CD14-positive monocyte (primary cell): ENCODE measurements at regions not wholly inside any gene's neighbourhood (a gene's known extent, or its start where the extent isn't known, plus 50 kb on each side); places are given as distances from the start of the nearest gene placed in this dataset.

Experiments
- DNase-seq, 3 donors: peaks; one replicate each; pipeline ENCODE4 v3.0.0-alpha.2; 2011 to 2022
- H2AFZ ChIP-seq: 2 replicates; pipeline ENCODE4 v1.6.0; 2012; ENCODE audit warnings: mild to moderate bottlenecking, low read depth, low read length, inconsistent platforms; ENCODE audit not compliant: insufficient read depth, poor library complexity, severe bottlenecking
- H3K27ac ChIP-seq, 2 donors: 1 replicate in 1 of 2; 2 replicates in 1 of 2; pipeline ENCODE4 v1.5.1; 2012 to 2013; ENCODE audit warnings: low read length in 2 of 2, control low read depth in 1 of 2, inconsistent platforms in 1 of 2, low read depth in 1 of 2, mild to moderate bottlenecking in 1 of 2
- H3K27me3 ChIP-seq, 2 donors: one replicate each; pipeline versions ENCODE4 v1.6.0 to v1.6.1; 2011 to 2013; ENCODE audit warnings: low read length in 2 of 2; ENCODE audit not compliant: control insufficient read depth in 2 of 2, insufficient read depth in 2 of 2
- H3K36me3 ChIP-seq, 2 donors: replicated peaks in 1 of 2; 1 replicate in 1 of 2; 2 replicates in 1 of 2; pipeline versions ENCODE4 v1.5.1 to v1.6.1; 2012 to 2013; ENCODE audit warnings: low read length in 2 of 2, control low read depth in 1 of 2, inconsistent platforms in 1 of 2, mild to moderate bottlenecking in 1 of 2; ENCODE audit not compliant: insufficient read depth in 2 of 2, control insufficient read depth in 1 of 2
- H3K4me1 ChIP-seq, 2 donors: 1 replicate in 1 of 2; 2 replicates in 1 of 2; pipeline versions ENCODE4 v1.5.1 to v1.6.1; 2012 to 2013; ENCODE audit warnings: low read length in 2 of 2, control low read depth in 1 of 2, inconsistent platforms in 1 of 2, mild to moderate bottlenecking in 1 of 2, moderate library complexity in 1 of 2; ENCODE audit not compliant: insufficient read depth in 2 of 2, control insufficient read depth in 1 of 2
- H3K4me2 ChIP-seq: replicated peaks from 2 replicates; pipeline ENCODE3; 2012; ENCODE audit warnings: low read length, moderate library complexity, mild to moderate bottlenecking; ENCODE audit not compliant: poor library complexity, severe bottlenecking; ENCODE audit errors: extremely low read depth
- H3K4me3 ChIP-seq, 3 experiments: fragments of 200-600 bp in 1 of 3; sonication (generic) in 1 of 3; replicated peaks in 1 of 3; 1 replicate in 2 of 3; 2 replicates in 1 of 3; pipeline ENCODE4 v1.5.1; 2011 to 2013; ENCODE audit warnings: low read length in 3 of 3, mild to moderate bottlenecking in 3 of 3, control low read depth in 2 of 3, low read depth in 2 of 3, inconsistent platforms in 1 of 3, moderate library complexity in 1 of 3
- H3K79me2 ChIP-seq: 2 replicates; pipeline ENCODE4 v1.6.0; 2012; ENCODE audit warnings: mild to moderate bottlenecking, control low read depth, inconsistent platforms, low read length, moderate library complexity; ENCODE audit not compliant: insufficient read depth
- H3K9ac ChIP-seq: 2 replicates; pipeline ENCODE4 v1.6.0; 2017; ENCODE audit warnings: low read length, mild to moderate bottlenecking; ENCODE audit not compliant: insufficient read depth, poor library complexity, severe bottlenecking
- H3K9me3 ChIP-seq, 2 donors: replicated peaks in 1 of 2; 1 replicate in 1 of 2; 2 replicates in 1 of 2; pipeline versions ENCODE4 v1.5.1 to v1.6.1; 2012 to 2013; ENCODE audit warnings: low read length in 2 of 2, control low read depth in 1 of 2; ENCODE audit not compliant: control insufficient read depth in 1 of 2, insufficient read depth in 1 of 2
- H4K20me1 ChIP-seq: 2 replicates; pipeline ENCODE4 v1.6.0; 2012; ENCODE audit warnings: mild to moderate bottlenecking, low read length, control low read depth, moderate library complexity; ENCODE audit not compliant: insufficient read depth
- H3K27ac Mint-ChIP-seq, 7 donors: one replicate each; pipeline ENCODE4 v1.8.0; 2020; ENCODE audit warnings: mild to moderate bottlenecking in 7 of 7, mixed read lengths in 7 of 7, moderate library complexity in 6 of 7, inconsistent platforms in 2 of 7
- H3K27me3 Mint-ChIP-seq, 3 donors: one replicate each; pipeline ENCODE4 v1.8.0; 2021 to 2022; ENCODE audit warnings: low read depth in 3 of 3, mild to moderate bottlenecking in 3 of 3, mixed read lengths in 3 of 3, moderate library complexity in 3 of 3, inconsistent platforms in 1 of 3
- H3K36me3 Mint-ChIP-seq, 2 donors: one replicate each; pipeline ENCODE4 v1.8.0; 2020; ENCODE audit warnings: mixed read lengths in 2 of 2, inconsistent platforms in 1 of 2, mild to moderate bottlenecking in 1 of 2
- H3K4me1 Mint-ChIP-seq: one replicate; pipeline ENCODE4 v1.8.0; 2020; ENCODE audit warnings: mild to moderate bottlenecking, mixed read lengths
- H3K4me3 Mint-ChIP-seq, 2 donors: one replicate each; pipeline ENCODE4 v1.8.0; 2020; ENCODE audit warnings: mild to moderate bottlenecking in 2 of 2, mixed read lengths in 2 of 2, moderate library complexity in 1 of 2
- H3K9me3 Mint-ChIP-seq, 7 donors: one replicate each; pipeline ENCODE4 v1.8.0; 2020 to 2022; ENCODE audit warnings: mixed read lengths in 7 of 7, mild to moderate bottlenecking in 6 of 7, moderate library complexity in 6 of 7, inconsistent platforms in 2 of 7
- WGBS: methylation state at CpG from one replicate; pipeline ENCODE4 v1.1.5; 2013; ENCODE audit warnings: missing lambda C conversion rate; ENCODE audit not compliant: insufficient coverage; 5-methylcytosine and 5-hydroxymethylcytosine counted together
- intact Hi-C, 2 donors: fragments of 100-400 bp; cut with micrococcal nuclease; formaldehyde crosslinking; loops; one replicate each; pipeline versions ENCODE4 v1.15.0 to v1.15.1; 2023
- TF ChIP-seq, protein P1 (sequence below): fragments of 200-600 bp; IDR thresholded peaks from one replicate; pipeline ENCODE4 v1.8.0; 2022; ENCODE audit warnings: antibody characterized with exemption, mild to moderate bottlenecking

DNA sequence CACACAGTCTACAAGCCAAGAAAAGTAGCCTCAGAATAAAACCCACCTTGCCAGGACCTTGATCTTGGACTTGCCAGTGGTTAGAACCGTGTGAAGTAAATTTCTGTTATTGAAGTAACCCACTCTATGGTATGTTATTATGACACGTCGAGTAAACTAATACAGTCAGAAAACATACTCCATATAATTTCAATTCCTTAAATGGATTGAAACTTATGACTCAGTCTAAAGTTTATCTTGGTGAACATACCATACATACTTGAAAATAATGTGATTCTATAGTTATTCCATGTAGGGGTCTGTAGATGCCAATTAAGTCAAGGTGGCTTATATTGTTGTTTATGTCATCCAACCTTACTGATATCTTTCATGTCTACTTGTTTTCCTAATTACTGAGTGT is 950.7 kb downstream of the TLE4 start:
- no peak overlapping the region for H2AFZ ChIP-seq
- H3K4me3 ChIP-seq, result no peak overlapping the region
- Mint-ChIP-seq H3K4me3 (no peak overlapping the region), H3K27me3 (no peaks in the 10 kb centered on the region), H3K9me3 (peaks cover 9 to 26% (median 18%) of the 10 kb centered on the region in 7 donors), H3K4me1 (no peaks in the 10 kb centered on the region), H3K27ac (no peak overlapping the region), H3K36me3 (no peaks in the 10 kb centered on the region)
- no peaks in the 10 kb centered on the region for H4K20me1 ChIP-seq
- no peak overlapping the region for H3K27ac ChIP-seq
- intact Hi-C loops, result no loop called here
- TF ChIP-seq, protein P1, sequence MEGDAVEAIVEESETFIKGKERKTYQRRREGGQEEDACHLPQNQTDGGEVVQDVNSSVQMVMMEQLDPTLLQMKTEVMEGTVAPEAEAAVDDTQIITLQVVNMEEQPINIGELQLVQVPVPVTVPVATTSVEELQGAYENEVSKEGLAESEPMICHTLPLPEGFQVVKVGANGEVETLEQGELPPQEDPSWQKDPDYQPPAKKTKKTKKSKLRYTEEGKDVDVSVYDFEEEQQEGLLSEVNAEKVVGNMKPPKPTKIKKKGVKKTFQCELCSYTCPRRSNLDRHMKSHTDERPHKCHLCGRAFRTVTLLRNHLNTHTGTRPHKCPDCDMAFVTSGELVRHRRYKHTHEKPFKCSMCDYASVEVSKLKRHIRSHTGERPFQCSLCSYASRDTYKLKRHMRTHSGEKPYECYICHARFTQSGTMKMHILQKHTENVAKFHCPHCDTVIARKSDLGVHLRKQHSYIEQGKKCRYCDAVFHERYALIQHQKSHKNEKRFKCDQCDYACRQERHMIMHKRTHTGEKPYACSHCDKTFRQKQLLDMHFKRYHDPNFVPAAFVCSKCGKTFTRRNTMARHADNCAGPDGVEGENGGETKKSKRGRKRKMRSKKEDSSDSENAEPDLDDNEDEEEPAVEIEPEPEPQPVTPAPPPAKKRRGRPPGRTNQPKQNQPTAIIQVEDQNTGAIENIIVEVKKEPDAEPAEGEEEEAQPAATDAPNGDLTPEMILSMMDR, result no peak
- H3K79me2 ChIP-seq, result no peaks in the 10 kb centered on the region
- no peaks in the 10 kb centered on the region for H3K4me1 ChIP-seq
- H3K9me3 ChIP-seq, result peaks cover 20 to 21% of the 10 kb centered on the region in 2 donors
- no peak overlapping the region for H3K4me2 ChIP-seq
- no peaks in the 10 kb centered on the region for H3K27me3 ChIP-seq
- H3K9ac ChIP-seq, result no peak overlapping the region
- DNase-seq, result no peak
- H3K36me3 ChIP-seq, result no peaks in the 10 kb centered on the region
- WGBS, result no CpG with 5 or more reads among the region's 3 CpGs

DNA sequence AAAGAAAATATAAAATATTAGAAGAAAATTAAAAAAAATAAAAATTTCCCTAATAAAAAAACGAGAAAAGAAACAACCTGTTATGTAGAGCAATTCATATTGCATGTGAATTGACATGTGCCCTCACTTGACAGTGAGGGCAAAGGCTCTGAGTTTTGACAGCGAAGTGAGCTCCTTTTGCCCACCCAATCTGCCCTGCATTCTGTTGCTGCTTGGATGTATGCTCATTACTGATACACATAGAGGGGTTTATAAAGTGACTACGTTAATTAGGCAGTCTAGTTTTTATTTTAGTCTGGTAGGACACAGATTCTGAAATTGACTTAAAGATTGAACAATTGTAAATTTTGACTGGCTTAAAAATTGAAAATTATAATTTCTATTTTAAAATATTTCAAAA is 949.4 kb downstream of the TLE4 start:
- Histone ChIP-seq H3K4me3 (no peak overlapping the region), H4K20me1 (no peaks in the 10 kb centered on the region), H3K36me3 (no peaks in the 10 kb centered on the region), H3K4me2 (no peak overlapping the region), H3K27me3 (no peaks in the 10 kb centered on the region), H2AFZ (no peak overlapping the region), H3K27ac (no peak overlapping the region), H3K9me3 (peaks cover 16 to 21% of the 10 kb centered on the region in 2 donors), H3K4me1 (no peaks in the 10 kb centered on the region), H3K79me2 (no peaks in the 10 kb centered on the region), H3K9ac (no peak overlapping the region)
- WGBS, result no CpG with 5 or more reads among the region's 3 CpGs
- H3K36me3 Mint-ChIP-seq, result no peaks in the 10 kb centered on the region
- TF ChIP-seq, protein P1, result no peak
- no peak overlapping the region for H3K27ac Mint-ChIP-seq
- no peaks in the 10 kb centered on the region for H3K4me1 Mint-ChIP-seq
- DNase-seq, result no peak
- peaks cover 9 to 19% (median 14%) of the 10 kb centered on the region in 7 donors for H3K9me3 Mint-ChIP-seq
- no peak overlapping the region for H3K4me3 Mint-ChIP-seq
- intact Hi-C loops, result no loop called here
- H3K27me3 Mint-ChIP-seq, result no peaks in the 10 kb centered on the region
